C4-2B (cell line): ENCODE measurements at regions not wholly inside any gene's neighbourhood (a gene's known extent, or its start where the extent isn't known, plus 50 kb on each side); places are given as distances from the start of the nearest gene placed in this dataset.
"Not testable (repeated sequence)": the region's sequence is repeated elsewhere in the genome, so short reads cannot be mapped to it uniquely, and the experiment has no call there.

ENCODE experiments used
- H3K27ac ChIP-seq: fragments of 450-650 bp; 2 replicates; pipeline ENCODE4 v1.5.1; 2017
- CTCF ChIP-seq: fragments of 450-650 bp; conservative IDR thresholded peaks from 2 replicates; pipeline ENCODE4 v1.5.1; 2017; ENCODE audit warnings: mild to moderate bottlenecking
- ZFX ChIP-seq: fragments of 450-650 bp; IDR thresholded peaks from 2 replicates; pipeline ENCODE4 v1.6.1; 2017

GRCh38 chr3:139227827-139228226 is 116.0 kb upstream of the MRPS22 start:
- TF ChIP-seq CTCF (no peak), ZFX (no peak)
- no peak overlapping the region for H3K27ac ChIP-seq

GRCh38 chr3:139230391-139230790 is 113.4 kb upstream of the MRPS22 start:
- TF ChIP-seq ZFX: no peak
- TF ChIP-seq CTCF: no peak
- no peak overlapping the region for H3K27ac ChIP-seq

- no peak overlapping the region for H3K27ac ChIP-seq
- TF ChIP-seq ZFX (no peak), CTCF (no peak)
These were observed 112.1 kb upstream of the MRPS22 start for GRCh38 chr3:139231555-139232281.

- not testable (repeated sequence) for H3K27ac ChIP-seq
These were observed 111.5 kb upstream of the MRPS22 start for GRCh38 chr3:139232341-139232740.

DNA sequence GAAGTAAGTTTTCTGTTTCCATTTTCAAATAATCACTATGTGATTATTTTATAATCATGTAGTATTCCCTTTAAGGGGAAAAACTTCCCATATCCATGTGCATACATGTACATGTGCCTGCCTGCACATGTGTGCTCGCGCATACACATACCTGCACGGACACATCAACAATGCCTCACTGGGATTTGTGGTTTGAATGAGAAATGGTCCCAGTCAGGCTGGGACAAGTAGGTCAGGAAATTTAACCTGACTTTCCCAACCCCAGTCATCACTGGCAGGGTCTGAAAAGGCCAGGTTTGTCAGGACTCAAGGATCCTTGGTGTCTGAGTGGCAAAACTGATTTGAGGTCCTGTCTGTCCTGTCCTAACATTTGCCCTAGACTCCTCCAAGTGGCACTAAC is 109.3 kb upstream of the MRPS22 start:
- peak overlapping the region; percentile 0; the same call in 1 of the 2 replicates for H3K27ac ChIP-seq

GRCh38 chr3:139235192-139235591 is 108.6 kb upstream of the MRPS22 start:
- H3K27ac ChIP-seq: peak overlapping the region; percentile 0; the same call in 1 of the 2 replicates
- TF ChIP-seq CTCF (no peak), ZFX (no peak)

More for the DNA sequence above, 109.3 kb upstream of the MRPS22 start:
- no peak for TF ChIP-seq CTCF
- TF ChIP-seq ZFX: no peak

DNA sequence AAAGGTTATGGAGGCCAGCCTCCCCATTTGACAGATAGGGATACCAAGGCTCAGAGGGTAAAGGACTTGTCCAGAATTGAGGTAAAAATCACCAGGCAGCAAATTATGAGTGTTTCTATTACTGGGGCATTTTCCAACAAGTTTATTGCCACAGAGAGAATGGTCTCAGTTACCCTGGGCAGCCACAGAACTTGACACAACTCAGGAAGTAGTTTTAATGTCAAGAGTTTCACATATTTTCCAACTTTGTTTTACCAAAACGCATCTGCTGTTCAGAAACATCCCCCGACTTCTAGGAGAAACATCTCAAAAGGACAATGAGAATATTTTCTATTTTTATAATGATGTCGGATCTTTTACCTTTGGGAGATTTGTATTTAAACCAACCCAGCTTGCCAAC is 107.5 kb upstream of the MRPS22 start:
- TF ChIP-seq ZFX: no peak
- no peak for TF ChIP-seq CTCF
- H3K27ac ChIP-seq: no peak overlapping the region
